Astrocyte of the cerebellum (primary cell): ENCODE measurements at regions not wholly inside any gene's neighbourhood (a gene's known extent, or its start where the extent isn't known, plus 50 kb on each side); places are given as distances from the start of the nearest gene placed in this dataset.
"Not testable (repeated sequence)": the region's sequence is repeated elsewhere in the genome, so short reads cannot be mapped to it uniquely, and the experiment has no call there.

Experiments
- DNase-seq: peaks from one replicate; pipeline ENCODE4 v3.0.0-alpha.2; 2011; ENCODE audit warnings: low read depth
- H3K4me3 ChIP-seq: 2 replicates; pipeline ENCODE4 v1.5.1; 2011; ENCODE audit warnings: mild to moderate bottlenecking, low read depth, low read length, moderate library complexity
- CTCF ChIP-seq: IDR thresholded peaks from 2 replicates; pipeline ENCODE4 v1.5.1; 2012; ENCODE audit warnings: low read length, low read depth, moderate library complexity, mild to moderate bottlenecking; ENCODE audit errors: missing control alignments
- in situ Hi-C: cut with HindIII; loops from 2 replicates; pipeline ENCODE4 v1.10.0; 2017; ENCODE audit warnings: low sequenced_read_pairs

- no peak for DNase-seq
- TF ChIP-seq CTCF = no peak
- in situ Hi-C loops = no loop called here
- no peak overlapping the region for H3K4me3 ChIP-seq
Measured at GRCh38 chr7:142437741-142438140, 179.9 kb upstream of the PRSS58 start.

GRCh38 chr7:142436601-142437000, 178.7 kb upstream of the PRSS58 start:
- no peak for TF ChIP-seq CTCF
- H3K4me3 ChIP-seq = no peak overlapping the region
- no peak for DNase-seq
- in situ Hi-C loops = no loop called here

GRCh38 chr7:142435606-142436005, 177.7 kb upstream of the PRSS58 start:
- in situ Hi-C loops, DNase-seq, H3K4me3 ChIP-seq: not testable (repeated sequence)

GRCh38 chr7:142434666-142435167, 176.9 kb upstream of the PRSS58 start:
- in situ Hi-C loops = no loop called here
- H3K4me3 ChIP-seq = no peak overlapping the region
- DNase-seq = no peak
- TF ChIP-seq CTCF = no peak

GRCh38 chr7:142434133-142434532, 176.3 kb upstream of the PRSS58 start:
- in situ Hi-C loops, H3K4me3 ChIP-seq, DNase-seq: not testable (repeated sequence)

- TF ChIP-seq CTCF = no peak
- in situ Hi-C loops = no loop called here
- no peak for DNase-seq
- H3K4me3 ChIP-seq = no peak overlapping the region
Measured at GRCh38 chr7:142432377-142432776, 174.5 kb upstream of the PRSS58 start.

- in situ Hi-C loops = no loop called here
- no peak for TF ChIP-seq CTCF
- H3K4me3 ChIP-seq = no peak overlapping the region
- DNase-seq = no peak
Measured at GRCh38 chr7:142431491-142431890, 173.6 kb upstream of the PRSS58 start.

- no peak overlapping the region for H3K4me3 ChIP-seq
- in situ Hi-C loops = no loop called here
- DNase-seq = no peak
- no peak for TF ChIP-seq CTCF
Measured at GRCh38 chr7:142428094-142428493, 170.2 kb upstream of the PRSS58 start.
